GM12892 (cell line): ENCODE measurements at regions not wholly inside any gene's neighbourhood (a gene's known extent, or its start where the extent isn't known, plus 50 kb on each side); places are given as distances from the start of the nearest gene placed in this dataset.

Experiments used
- POLR2A ChIP-seq: IDR thresholded peaks from 2 replicates; pipeline ENCODE4 v1.6.1; 2011; ENCODE audit warnings: low read depth, low read length, control low read depth
- TAF1 ChIP-seq: IDR thresholded peaks from 2 replicates; pipeline ENCODE4 v1.6.1; 2011; ENCODE audit warnings: low read depth, mild to moderate bottlenecking, control low read depth, low read length, borderline replicate concordance

GRCh38 chr4:10371869-10372471, 85.3 kb downstream of the ZNF518B start:
- TF ChIP-seq TAF1 (no peak), POLR2A (no peak)
